HCEC 1CT (cell line): ENCODE measurements at regions not wholly inside any gene's neighbourhood (a gene's known extent, or its start where the extent isn't known, plus 50 kb on each side); places are given as distances from the start of the nearest gene placed in this dataset.
"Not testable (repeated sequence)": the region's sequence is repeated elsewhere in the genome, so short reads cannot be mapped to it uniquely, and the experiment has no call there.

Source experiments
- DNase-seq: peaks from one replicate; pipeline ENCODE4 v3.0.0-alpha.2; 2017

DNA sequence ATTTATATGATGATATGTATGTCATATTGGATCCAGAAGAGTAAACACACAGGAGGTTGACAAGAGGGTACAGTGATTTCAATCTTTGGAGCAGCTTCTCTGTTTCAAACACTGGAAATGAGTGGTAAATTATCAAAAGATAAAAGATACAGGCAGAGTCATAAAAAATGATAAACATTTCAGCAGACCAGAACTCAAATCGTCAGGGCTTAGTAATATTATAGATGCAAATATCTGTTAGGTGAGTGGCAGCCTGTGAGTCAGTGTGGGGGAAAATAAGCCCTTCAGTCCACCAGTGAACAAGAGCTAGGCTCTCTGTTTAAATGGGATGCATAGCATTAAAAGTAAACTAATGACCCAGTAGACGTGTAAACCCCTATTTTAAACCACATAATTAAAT is 1378.1 kb downstream of the EFNA5 start:
- DNase-seq: peak; percentile 81

DNA sequence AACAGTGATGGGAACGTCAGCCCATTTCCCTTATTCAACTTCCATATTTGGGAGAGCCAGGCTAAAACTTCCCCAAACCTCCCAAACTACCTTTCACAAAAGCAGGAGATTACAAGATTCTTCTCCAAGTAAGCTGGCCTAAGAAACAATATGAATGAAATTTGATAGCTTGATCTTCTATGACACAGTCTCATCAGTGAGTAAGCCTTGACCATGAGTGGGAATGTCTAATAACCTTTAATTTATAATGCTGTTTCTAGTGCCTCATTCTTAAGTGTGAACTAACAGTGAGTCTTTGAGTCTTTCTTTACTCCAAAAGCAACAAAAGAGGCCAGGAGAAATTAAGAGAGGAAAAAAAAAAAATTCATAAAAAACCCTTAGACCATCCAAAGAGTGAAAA is 1379.9 kb downstream of the EFNA5 start:
- DNase-seq: peak; percentile 72

DNA sequence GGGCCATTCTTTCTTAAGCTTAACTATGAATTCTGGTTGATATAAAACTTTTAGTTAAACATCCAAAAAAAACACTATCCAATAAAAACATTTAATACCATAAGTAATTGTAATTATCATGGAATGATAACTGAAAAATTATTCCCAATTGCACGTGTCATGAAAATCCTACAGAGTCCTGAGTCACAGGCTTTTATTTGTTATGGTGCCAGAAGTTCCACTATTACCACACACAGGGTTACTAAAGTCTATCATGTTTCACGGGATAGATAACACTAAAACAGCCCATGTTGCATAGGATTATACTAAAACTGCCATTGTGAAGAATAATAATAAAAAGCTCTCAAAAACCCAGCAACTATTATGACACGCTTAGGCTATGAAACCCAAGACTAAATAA is 1381.8 kb downstream of the EFNA5 start:
- DNase-seq: peak; percentile 48

DNA sequence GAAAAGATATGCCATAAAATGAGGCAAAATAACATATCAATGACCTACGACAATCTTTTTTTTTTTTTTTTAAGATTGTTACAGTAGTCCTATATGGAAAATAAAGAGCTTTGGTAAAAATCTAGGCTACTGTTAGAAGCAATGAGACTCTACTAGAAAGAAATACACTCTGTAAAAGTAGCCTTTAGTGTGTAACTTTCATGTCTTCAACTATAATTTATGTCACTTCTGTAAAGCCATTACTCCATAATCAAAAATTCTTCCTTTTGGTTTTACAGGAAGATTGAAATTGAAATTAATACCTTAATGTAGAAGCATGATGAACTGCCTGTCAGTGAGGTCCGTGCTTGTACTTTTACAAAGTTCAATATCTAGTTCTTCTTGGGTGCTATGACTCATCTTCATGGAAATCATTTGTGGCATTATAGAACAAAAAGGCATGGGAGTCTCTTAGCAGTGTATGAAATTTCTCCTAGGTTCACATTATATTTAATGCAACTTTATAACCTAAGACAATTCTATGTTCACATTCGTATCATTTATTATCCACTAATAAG is 1393.1 kb downstream of the EFNA5 start:
- no peak for DNase-seq

DNA sequence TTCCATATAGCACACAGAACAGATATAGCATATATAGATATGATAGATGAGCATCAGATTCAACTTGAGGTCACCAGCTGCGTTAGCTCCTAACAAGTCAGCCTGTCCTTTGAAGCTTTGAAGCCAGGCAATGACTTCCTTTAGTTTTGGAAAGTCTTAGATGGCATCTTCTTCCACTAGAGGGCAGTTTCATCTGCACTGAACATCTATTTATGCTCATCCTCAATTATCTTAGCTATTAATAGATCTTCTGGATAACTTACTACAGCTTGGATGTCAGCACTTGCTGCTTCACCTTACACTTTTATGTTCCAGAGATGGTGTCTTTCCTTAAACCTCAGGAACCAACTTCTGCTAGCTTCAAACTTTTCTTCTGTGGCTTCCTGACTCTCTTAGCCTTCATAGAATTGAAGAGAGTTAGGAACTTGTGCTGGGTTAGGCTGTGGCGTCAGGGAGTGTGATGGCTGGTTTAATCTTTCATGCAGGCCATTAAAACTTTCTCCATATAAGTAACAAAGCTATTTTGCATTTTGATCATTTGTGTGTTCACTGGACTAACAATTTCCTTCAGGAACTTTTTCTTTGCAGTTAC is 1401.4 kb downstream of the EFNA5 start:
- DNase-seq: peak; percentile 65

DNA sequence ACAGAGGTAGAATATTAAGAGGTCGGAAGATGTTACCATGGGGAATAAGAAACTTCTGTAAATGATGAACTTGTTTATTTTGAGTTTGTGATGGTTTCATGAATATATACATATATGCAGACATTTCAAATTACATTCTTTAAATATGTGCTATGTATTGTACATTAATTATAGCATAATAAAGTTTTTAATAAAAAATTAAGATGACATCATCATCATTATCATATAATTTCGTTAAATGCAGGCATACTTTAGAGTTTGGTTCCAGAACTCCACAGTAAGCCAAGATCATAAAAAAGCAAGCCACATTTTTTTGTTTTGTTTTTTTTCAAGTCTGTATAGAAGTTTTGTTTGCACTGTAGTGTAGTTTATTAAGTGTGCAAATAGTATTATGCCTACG is 1403.5 kb downstream of the EFNA5 start:
- DNase-seq: no peak

DNA sequence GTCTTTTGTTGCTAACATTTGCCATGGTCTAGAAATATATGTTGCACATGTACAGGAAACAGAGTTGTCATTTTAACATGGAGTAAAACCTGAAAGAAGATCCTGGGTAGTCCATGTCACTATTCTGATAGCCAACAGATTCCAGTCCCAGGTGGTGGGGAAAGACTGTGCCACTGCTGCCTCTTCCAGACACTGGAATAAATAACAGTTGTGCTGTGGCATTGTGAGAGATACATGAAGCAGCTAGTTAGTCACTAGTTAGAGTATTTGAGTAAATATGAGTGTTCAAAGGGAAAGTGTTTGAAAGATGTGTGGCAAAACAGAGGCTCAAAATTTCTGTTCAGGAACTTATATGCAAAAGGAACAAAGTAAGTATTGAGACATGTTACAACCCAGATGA is 1408.3 kb downstream of the EFNA5 start:
- DNase-seq: no peak

DNA sequence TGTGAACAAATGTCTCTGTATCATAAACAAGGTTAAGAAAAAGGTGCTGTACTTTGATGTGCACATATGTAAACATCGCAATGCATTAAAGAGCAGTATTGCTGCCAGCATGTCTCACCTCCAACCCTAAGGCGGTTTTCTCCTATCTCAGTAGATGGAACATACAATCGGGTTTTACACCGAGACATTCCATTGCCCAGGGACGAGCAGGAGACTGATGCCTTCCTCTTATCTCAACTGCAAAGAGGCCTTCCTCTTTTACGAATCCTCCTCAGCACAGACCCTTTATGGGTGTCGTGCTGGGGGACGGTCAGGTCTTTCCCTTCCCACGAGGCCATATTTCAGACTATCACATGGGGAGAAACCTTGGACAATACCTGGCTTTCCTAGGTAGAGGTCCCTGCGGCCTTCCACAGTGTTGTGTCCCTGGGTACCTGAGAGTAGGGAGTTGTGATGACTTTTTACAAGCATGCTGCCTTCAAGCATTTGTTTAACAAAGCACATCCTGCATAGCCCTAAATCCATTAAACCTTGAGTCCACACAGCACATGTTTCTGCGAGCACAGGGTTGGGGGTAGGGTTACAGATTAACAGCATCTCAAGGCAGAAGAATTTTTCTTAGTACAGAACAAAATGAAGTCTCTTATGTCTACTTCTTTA is 1411.2 kb downstream of the EFNA5 start:
- not testable (repeated sequence) for DNase-seq

DNA sequence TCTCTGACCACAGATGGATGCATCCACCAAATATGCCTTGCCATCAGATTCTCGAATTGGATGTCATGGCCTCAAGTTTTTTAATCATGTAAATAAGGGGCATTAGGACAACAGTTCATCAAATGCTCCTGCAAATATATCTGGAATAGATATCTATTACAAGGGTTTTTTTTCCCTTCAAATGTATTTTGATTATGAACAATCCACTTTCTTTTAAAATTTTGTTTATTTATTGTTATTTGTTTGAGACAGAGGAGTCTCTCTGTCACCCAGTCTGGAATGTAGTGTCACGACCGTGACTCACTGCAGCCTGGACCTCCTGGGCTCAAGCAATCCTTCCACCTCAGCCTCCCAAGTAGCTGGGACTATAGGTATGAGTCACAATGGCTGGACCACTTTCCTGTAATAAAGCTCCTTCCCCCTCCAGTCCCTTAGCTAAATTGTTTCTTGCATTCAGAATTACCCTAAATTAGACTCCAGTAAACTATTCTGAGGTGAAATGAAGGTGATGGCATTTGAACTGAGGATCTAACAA is 1412.1 kb downstream of the EFNA5 start:
- peak; percentile 25 for DNase-seq

DNA sequence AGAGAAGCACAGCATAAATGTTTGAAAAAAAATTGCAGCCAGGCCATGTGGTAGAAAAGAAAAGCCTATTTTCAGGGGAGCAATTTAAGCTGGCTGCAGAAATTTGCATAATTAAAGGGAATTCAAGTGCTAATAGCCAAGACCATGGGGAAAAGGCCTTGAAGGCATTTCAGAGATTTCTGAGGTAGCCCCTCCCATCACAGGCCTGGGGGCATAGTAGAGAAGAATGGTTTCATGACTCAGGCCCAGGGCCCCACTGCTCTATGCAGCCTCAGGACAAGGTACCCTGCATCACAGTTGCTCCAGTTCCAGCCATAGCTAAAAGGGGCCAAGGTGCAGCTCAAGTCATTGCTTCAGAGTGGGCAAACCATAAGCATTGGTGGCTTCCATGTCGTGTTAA is 1416.0 kb downstream of the EFNA5 start:
- DNase-seq: no peak

DNA sequence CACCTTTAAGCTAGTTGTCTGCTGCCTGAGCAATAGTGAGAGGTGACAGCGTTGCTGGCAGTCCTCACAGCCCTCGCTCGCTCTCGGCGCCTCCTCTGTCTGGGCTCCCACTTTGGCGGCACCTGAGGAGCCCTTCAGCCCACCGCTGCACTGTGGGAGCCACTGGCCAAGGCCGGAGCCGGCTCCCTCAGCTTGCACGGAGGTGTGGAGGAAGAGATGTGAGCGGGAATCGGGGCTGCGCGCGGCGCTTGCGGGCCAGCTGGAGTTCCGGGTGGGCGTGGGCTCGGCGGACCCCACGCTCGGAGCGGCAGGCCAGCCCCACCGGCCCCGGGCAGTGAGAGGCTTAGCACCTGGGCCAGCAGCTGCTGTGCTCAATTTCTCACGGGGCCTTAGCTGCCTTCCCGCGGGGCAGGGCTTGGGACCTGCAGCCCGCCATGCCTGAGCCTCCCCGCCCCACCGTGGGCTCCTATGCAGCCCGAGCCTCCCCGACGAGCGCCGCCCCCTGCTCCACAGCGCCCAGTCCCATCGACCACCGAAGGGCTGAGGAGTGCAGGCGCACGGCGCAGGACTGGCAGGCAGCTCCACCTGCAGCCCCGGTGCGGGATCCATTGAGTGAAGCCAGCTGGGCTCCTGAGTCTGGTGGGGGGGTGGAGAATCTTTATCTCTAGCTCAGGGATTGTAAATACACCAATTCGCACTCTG is 1424.5 kb downstream of the EFNA5 start:
- DNase-seq: not testable (repeated sequence)

DNA sequence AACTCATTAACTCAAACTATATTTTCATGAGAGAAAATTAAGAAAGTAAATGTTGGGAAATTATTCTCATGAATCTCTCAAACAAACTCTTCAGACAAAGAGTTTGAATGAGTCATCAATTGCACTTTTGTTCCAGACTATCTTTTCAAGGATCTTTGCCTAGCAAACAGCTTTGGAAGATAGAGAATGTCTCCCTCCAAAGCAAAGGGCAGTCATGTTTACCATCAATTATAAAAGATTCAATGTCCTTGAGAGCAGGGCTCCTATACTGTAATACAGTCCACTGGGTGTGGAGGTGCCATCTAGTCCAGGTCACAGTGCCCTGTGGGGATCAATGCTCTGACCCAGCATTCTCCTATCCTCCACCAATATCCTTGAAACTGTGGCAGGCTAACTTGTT is 1429.3 kb downstream of the EFNA5 start:
- DNase-seq: no peak

DNA sequence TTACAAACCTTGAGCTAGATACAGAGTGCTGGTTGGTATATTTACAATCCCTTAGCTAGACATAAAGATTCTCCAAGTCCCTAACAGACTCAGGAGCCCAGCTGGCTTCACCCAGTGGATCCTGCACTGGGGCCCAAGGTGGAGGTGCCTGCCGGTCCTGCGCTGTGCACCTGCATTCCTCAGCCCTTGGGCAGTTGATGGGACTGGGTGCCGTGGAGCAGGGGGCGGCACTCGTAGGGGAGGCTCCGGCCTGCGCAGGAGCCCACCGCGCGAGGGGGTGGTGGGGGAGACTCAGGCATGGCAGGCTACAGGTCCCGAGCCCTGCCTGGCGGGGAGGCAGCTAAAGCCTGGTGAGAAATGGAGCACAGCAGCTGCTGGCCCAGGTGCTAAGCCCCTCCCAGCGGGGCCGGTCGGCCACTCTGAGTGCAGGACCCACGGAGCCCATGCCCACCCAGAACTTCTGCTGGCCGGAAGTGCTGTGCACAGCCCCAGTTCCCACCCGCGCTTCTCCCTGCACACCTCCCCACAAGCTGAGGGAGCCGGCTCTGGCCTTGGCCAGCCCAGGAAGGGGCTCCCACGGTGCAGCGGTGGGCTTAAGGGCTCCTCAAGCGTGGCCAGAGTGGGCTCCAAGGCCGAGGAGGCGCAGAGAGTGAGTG is 1464.7 kb downstream of the EFNA5 start:
- no peak for DNase-seq

DNA sequence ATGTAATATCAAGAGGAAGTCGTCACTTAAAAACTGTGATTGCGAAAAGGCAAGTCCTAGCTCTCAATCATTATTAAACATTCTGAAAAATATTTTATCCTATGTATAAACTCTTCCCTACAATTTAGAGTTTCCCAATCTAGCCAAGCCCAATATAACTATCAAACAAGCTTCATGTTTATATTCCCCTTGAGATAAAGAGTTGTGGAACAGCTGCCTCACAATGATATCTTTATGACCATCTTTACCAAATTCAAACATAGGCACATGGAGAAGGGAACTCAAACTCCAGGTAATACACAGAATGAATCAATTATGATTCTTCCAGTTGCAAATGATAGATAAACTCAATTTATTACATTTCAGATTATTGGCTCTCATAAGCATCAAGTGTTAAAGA is 1468.7 kb downstream of the EFNA5 start:
- DNase-seq: no peak

DNA sequence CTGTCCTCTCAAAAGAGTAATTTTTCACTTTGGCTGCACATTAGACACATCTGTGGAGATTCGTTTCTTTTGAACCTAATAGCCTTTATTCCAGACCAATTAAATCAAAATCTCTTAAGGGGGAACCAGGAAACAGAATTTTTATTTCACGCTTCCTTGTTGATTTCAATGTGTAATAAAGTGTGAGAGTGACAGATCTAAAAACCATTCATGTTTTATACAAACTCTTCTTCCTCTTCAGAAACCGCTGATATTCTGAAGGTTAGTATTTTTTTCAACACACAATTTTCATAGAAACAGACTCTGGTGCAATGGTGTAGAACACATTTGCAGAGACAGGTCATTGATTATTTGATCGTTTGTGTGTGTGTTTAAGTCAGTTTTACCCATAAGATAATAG is 1469.8 kb downstream of the EFNA5 start:
- no peak for DNase-seq

DNA sequence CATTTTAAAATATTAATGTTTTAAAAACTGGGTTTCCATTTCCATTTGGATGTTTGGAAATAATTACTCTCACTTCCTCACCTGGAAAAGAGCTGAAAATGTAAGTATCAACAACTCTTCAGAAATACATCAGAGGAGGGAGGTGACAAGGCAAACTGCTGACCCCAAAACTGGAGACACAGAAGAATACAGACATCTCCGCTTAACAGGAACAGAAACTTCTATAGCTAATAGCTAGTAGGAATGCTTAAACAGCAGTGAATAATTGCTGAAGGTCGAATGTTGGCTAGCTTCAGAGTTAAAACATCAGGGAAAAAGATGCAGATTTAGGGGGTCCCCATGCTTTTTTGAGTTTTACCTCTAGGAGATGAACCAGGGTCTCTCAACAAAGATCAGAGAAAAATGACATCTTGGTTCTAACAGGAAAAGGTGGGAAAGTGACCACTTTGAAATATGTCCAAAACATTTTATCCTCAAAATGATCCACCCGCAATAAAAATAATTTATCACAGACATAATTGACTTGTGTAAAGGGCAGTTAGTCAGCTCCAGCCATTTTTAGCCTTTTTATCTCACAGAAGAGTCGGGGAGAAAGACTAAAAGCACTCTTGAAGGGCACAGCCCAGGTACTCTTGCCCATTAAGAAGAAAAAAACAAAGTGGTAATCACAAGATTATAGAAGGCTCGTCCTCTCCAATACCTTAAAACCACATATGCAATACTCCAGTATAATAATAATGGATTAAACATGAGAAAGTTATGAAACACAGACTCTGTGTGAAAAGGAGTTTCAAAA is 1474.9 kb downstream of the EFNA5 start:
- no peak for DNase-seq

DNA sequence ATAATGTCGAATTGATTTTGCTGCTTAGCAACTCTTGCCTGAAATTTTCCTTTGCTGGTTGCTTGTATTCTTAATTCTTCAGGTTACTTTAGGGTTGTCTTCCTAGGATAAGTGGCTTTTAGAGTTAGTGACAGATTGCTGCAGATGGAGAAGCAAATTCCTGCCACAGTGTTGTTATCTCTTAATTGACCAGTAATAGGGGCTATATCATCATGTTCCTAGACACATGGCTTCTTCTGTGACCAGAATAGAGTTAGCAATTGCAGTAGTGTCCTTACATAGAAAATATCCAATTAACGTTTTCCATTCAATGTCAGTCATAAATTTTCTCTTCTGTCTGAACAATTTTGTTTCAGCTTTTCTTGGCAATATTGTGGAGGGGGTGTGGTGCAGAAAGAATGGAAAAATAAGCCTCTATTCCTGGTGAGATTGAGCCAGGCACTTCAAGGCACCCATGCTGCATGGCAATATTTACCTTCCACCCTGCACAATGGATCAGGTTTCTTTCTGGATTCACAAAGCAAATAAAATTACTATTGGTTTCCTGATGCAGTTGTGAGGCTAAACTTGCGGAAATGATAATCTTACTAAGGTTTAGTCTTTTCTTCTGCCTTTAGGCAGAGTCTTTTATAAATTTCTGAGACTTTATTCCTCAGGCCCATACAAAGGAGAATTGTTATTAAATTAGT is 1481.5 kb downstream of the EFNA5 start:
- DNase-seq: no peak

DNA sequence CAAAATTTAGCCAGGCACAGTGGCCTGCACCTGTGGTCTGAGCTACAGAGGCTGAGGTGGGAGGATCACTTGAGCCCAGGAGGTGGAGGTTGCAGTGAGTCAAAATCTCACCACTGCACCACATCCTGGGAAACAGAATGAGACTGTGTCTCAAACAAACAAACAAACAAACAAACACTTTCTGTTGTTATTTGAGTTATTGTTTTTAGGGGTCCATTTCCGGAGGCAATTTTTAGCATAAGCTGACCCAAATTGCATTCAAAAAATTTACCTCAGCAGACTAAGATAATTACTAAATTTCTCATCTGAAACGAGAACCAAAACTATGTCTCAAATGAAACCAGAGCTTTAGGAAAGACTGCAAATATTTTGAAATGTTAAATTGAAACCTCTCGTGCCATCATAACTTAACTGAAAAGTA is 1485.1 kb downstream of the EFNA5 start:
- no peak for DNase-seq

DNA sequence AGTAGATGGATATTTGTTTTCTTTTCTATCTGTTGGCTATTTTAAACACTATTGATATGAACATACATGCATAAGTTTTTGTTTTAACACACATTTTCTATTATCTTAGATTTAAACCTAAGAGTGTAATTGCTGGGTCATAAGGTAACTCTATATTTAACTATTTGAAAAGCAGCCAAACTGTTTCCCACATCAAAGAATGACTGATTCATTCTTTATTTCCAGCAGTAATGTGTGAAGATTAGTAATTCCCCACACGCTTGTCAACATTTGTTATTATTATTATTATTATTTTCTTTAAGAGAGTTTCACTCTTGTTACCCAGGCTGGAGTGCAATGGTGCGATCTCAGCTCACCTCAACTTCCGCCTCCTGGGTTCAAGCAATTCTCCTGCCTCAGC is 1495.8 kb downstream of the EFNA5 start:
- no peak for DNase-seq

DNA sequence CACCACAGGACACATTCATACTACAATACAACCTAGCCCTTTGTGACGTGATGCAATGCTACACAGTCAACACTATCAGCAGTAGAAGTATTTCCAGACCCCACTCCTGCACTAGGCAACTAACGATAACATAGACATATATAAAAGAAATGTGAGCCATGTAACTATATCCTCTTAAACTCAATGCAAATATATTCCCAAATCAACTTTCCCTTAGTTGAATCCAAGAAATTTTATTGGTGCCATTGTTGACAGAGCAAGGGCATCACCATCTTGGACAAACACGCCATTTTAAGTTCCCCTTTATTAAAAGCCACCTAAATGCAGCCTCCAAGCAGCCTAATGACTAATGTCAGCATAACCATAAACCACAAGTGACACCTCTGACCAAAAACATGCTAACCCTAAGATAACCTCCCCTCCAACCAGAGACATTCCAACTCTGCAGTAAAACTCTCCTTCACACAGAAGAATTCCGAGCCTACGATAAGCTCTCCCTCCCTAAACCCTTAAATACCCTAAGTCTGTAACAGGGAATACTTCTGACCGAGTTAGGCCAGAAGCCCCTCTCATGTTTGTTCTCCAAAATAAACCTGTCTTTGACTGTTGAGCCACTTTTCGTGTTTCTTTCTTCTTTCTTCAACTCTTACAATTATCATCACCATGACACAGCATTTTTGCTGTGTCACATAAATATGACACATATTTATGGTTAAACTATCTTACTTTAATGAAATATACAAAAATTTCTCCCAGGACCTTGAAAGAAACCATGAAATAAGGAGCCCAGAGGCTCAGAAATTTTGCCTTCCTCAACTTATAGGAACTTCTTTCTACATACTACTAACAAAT is 1497.8 kb downstream of the EFNA5 start:
- no peak for DNase-seq

DNA sequence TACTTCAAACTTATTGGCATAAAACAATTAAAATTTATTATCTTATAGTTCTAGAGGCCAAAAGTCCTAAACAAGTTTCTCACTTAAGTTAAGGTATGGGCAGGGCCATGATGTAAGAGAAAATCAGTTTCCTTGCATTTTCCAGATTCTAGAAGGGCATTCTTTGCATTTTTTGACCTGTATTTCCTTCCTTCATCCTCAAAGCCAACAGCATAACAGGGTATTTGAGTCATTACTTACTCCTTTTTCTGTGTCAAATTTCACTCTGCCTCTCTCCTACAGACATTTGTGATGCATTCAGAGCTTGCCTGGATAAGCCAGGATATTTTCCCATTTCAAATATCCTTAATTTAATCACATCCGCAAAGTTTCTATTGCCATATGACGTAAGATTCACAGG is 1499.0 kb downstream of the EFNA5 start:
- peak; percentile 19 for DNase-seq
